Sciatic nerve (tissue), 2 donors: ENCODE measurements at regions not wholly inside any gene's neighbourhood (a gene's known extent, or its start where the extent isn't known, plus 50 kb on each side); places are given as distances from the start of the nearest gene placed in this dataset.

Experiments used
- ATAC-seq: fragments of 200-7000 bp; cut with Tn5 transposase; one replicate; pipeline ENCODE4 v1.9.1; 2020; ENCODE audit warnings: mild to moderate bottlenecking, moderate library complexity
- DNase-seq: peaks from one replicate; pipeline ENCODE4 v3.0.0-alpha.2; 2020; ENCODE audit warnings: low spot score
- intact Hi-C: fragments of 100-400 bp; cut with DNase I; formaldehyde crosslinking; loops from one replicate; pipeline ENCODE4 v1.14.2; 2022
- donor health status: DM: no; HTN: no; CAD: no.
- donor health status: DM: no; HTN: no; CAD: no.

GRCh38 chr22:46072110-46072881 lies 78.0 kb upstream of the PPARA start:
- intact Hi-C loops: no loop called here
- no peak for ATAC-seq
- peak; percentile 86 for DNase-seq

GRCh38 chr22:46072981-46073682 lies 77.2 kb upstream of the PPARA start:
- intact Hi-C loops: no loop called here
- DNase-seq: peak; percentile 56
- no peak for ATAC-seq

- ATAC-seq (no peak), DNase-seq (peak; percentile 59)
- intact Hi-C loops: no loop called here
Measured at GRCh38 chr22:46073683-46074504, 76.4 kb upstream of the PPARA start.

- ATAC-seq (no peak), DNase-seq (peak; percentile 59)
- intact Hi-C loops: loop anchor here (5.0 kb wide), 1 partner anchor 63 kb away; no protein-coding TSS in a partner anchor
Measured at GRCh38 chr22:46074771-46075551, 75.4 kb upstream of the PPARA start.

GRCh38 chr22:46075764-46076531 lies 74.4 kb upstream of the PPARA start:
- ATAC-seq (no peak), DNase-seq (peak; percentile 64)
- intact Hi-C loops: loop anchor here (5.0 kb wide), 1 partner anchor 64 kb away; no protein-coding TSS in a partner anchor

DNA sequence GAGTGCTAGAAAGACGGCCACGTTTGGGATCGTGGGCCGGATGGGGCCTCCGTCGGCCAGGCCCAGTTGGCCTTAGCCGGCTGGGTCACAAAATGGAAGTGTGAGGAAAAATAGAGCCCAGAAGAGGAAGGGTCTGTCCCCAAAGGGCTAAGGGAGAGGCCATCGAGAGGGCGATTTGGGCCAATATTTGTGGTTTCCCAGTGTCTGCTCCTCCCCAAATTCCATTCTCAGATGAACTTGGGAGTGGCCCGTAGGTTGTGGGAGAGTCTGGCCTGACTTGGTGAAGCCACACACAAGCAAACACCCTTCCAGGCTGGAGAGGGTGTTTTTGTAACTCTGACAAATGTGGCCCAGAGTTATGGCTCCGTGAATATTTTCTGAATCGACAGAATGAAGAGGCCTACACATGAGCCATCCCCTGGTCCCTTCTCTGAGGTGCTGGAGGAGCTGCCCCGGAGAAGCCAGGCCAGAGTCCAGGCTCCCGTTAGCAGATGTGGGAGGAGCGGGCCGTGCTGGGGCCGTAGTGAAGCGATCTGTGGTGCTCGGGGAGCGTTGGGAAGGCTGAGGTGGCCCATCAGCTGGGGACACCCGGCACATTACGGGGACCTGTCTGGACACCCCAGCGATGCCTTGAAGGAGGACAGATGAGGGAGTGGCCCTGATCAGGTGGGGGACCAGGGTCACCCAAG lies 73.5 kb upstream of the PPARA start:
- peak; percentile 35 for ATAC-seq
- peak; percentile 67 for DNase-seq
- intact Hi-C loops: loop anchor here (5.0 kb wide), 1 partner anchor 64 kb away; no protein-coding TSS in a partner anchor

GRCh38 chr22:46077669-46078099 lies 72.6 kb upstream of the PPARA start:
- intact Hi-C loops: loop anchor here (5.0 kb wide), 1 partner anchor 65 kb away; no protein-coding TSS in a partner anchor
- peak; percentile 62 for DNase-seq

DNA sequence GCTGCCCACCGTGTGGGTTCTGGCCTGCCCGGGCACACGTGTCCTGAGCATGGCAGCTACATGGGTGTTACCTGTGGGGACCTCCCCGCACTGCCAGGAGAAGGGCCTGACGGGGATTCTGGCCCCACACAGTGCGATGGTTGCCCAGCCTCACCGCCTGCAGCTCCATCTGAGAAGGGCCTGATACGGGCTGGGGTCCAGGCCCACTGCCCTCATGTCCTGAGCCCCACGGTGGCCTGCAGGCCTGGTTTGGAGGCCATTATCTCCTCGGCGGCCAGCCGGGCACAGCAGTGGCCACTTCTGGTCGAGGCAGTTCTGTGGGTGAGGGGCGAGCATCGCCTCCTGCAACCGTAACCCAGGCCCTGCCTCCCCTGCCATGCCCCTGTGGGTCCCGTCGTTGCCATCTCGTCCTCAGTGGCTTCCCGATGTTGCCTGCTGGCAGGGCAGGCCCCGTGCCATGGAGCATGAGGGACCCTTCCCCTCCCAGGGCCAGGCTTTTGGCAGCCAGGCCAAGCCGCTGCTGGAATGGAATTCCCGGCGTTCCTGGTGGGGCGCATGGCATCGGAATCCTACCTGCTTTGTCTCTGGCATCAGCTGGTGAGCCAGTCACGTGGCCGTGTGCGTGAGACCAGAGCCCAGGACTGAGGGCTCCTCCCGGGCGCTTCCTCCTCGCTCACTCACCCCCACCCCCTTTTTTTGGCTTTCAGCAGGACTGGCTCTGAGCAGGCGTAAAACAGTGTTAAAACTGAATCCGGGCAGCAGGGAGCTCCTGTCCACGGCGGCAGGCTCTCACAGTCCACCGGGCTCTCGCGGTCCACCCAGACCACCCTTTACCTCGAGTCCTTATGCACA lies 71.9 kb upstream of the PPARA start:
- DNase-seq: peak; percentile 79
- peak; percentile 60 for ATAC-seq
- intact Hi-C loops: loop anchor here (5.0 kb wide), 1 partner anchor 66 kb away; no protein-coding TSS in a partner anchor

More at GRCh38 chr22:46077669-46078099, 72.6 kb upstream of the PPARA start:
- peak; percentile 20 for ATAC-seq

DNA sequence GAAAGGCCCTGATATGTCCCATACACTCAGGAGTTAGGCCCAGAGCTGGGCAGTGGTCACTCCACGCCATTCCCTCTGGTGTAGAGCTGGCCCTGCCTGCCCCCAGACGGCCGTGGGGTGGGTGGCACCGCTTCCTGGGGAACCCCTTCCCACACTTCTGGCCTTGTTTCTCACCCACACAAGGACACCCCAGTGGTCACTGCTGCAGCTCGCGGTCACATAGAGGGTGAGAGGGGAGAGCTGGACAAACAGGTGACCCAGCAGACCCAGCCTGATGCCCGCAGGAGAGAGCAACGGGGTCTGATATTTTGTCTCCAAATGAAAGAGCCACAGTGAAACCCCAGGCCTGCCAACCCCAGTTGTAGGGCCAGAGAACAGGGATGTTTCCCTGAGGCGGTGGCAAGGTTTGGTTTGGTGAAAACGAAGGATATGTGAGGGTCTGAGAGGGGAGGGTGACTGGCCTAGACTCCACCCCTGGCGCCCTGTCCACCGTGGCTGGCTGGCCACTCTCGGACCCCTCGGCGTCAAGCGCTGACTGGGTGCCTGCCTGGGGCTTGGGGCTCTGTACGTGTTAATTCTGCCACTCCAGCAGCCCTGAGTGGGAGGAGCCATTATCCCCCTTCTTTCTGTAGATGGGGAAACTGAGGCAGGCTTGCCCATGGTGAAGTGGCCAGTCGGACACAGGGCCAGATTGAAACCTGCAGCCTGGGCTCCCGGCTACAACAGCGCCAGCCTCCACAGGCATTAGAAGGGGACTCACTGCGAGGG lies 71.0 kb upstream of the PPARA start:
- intact Hi-C loops: loop anchor here (5.0 kb wide), 1 partner anchor 67 kb away; no protein-coding TSS in a partner anchor
- DNase-seq: peak; percentile 63
- no peak for ATAC-seq

- intact Hi-C loops: loop anchor here (5.0 kb wide), 1 partner anchor 68 kb away; no protein-coding TSS in a partner anchor
- ATAC-seq (peak; percentile 50), DNase-seq (peak; percentile 89)
Measured at GRCh38 chr22:46079861-46080821, 70.2 kb upstream of the PPARA start.

GRCh38 chr22:46081036-46081830 lies 69.1 kb upstream of the PPARA start:
- peak; percentile 69 for DNase-seq
- intact Hi-C loops: no loop called here
- no peak for ATAC-seq

DNA sequence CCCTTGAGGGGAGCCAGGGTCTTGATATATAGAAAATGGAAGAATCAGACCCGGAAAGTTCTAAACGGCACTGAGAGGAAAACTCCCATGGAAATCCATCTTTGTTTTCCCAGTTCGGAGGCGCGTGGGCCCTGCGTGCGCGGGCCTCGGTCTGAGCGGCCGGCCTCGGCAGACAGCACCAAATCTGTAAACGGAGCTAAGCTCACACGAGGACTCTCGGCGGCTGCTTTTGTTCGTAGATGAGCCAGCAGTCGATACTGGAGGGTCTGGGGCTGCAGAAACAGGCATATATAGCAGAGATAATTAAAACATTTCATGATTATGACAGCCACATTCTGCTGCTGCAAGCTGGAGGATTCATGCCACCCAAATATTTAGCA lies 68.5 kb upstream of the PPARA start:
- DNase-seq (peak; percentile 59), ATAC-seq (no peak)
- intact Hi-C loops: no loop called here

DNA sequence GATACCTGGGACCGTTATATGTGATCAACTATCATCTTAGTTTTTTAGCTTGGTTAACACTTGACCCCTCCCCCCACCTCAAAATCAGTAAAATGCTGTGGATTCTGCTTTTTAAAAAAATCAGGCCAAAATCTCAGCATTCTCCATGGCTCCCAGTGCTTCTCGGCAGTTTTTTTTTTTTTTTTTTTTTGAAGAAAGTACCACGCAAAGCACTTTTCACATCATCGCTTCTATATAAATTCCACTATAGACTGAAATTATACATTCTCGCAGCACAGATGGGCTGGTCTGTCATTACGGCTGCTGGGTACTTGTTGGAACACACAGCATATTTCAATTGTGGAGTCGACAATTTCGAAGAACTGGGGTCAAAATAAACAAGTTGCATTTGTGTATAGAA lies 67.7 kb upstream of the PPARA start:
- intact Hi-C loops: no loop called here
- ATAC-seq: no peak
- DNase-seq: no peak
